Upper lobe of right lung (tissue), 1 donor: ENCODE measurements at regions not wholly inside any gene's neighbourhood (a gene's known extent, or its start where the extent isn't known, plus 50 kb on each side); places are given as distances from the start of the nearest gene placed in this dataset.

Experiments used
- ATAC-seq: fragments of 200-7000 bp; cut with Tn5 transposase; one replicate; pipeline ENCODE4 v1.9.1; 2020; ENCODE audit warnings: mild to moderate bottlenecking, moderate library complexity
- DNase-seq: peaks from one replicate; pipeline ENCODE4 v3.0.0-alpha.2; 2020
- H3K27ac ChIP-seq: fragments of 200-600 bp; one replicate; pipeline ENCODE4 v1.8.0; 2022
- H3K27me3 ChIP-seq: fragments of 200-600 bp; one replicate; pipeline ENCODE4 v1.8.0; 2022; ENCODE audit warnings: mild to moderate bottlenecking
- H3K36me3 ChIP-seq: fragments of 200-600 bp; one replicate; pipeline ENCODE4 v1.8.0; 2022
- H3K4me1 ChIP-seq: fragments of 200-600 bp; one replicate; pipeline ENCODE4 v1.8.0; 2022
- H3K4me3 ChIP-seq: fragments of 200-600 bp; one replicate; pipeline ENCODE4 v1.8.0; 2022; ENCODE audit warnings: mild to moderate bottlenecking
- H3K9me3 ChIP-seq: fragments of 200-600 bp; one replicate; pipeline ENCODE4 v1.8.0; 2022
- CTCF ChIP-seq: fragments of 200-600 bp; IDR thresholded peaks from one replicate; pipeline ENCODE4 v1.8.0; 2022; ENCODE audit warnings: antibody characterized with exemption
- intact Hi-C: fragments of 100-400 bp; cut with DNase I; formaldehyde crosslinking; loops from one replicate; pipeline ENCODE4 v1.11.0; 2022
- donor health status: DM: no; HTN: yes; CAD: no; lungs with severe emphysema.

DNA sequence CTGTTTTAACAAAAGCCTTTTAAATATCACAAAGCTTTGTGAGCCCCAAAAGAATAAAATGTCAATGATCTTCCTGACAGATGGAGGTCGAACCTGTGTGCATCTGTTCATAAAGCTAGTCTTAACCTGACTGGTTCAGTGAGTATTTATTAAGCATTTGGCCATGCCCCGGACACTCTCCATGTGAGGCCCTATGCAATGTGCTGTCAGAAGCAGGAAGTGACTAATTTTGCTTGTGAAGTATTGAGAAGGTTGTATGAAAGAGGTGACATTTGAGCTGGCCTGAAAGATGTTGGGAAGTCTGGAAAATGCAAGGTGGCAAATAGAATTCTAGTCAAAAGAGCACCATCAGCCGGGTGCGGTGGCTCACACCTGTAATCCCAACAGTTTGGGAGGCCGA is 171.4 kb downstream of the MSL3 start:
- intact Hi-C loops, result no loop called here
- Histone ChIP-seq H3K27me3 (no peaks in the 10 kb centered on the region), H3K4me1 (no peaks in the 10 kb centered on the region), H3K4me3 (no peak overlapping the region), H3K9me3 (no peaks in the 10 kb centered on the region), H3K36me3 (no peaks in the 10 kb centered on the region), H3K27ac (no peak overlapping the region)
- TF ChIP-seq CTCF, result no peak
- ATAC-seq, result no peak
- DNase-seq, result no peak

- DNase-seq, result no peak
- no peak for ATAC-seq
- no peaks in the 10 kb centered on the region for H3K27me3 ChIP-seq
- no peaks in the 10 kb centered on the region for H3K4me1 ChIP-seq
- no peaks in the 10 kb centered on the region for H3K9me3 ChIP-seq
- H3K4me3 ChIP-seq, result no peak overlapping the region
- TF ChIP-seq CTCF, result no peak
- intact Hi-C loops, result no loop called here
- no peak overlapping the region for H3K27ac ChIP-seq
- H3K36me3 ChIP-seq, result no peaks in the 10 kb centered on the region
These were observed 174.4 kb downstream of the MSL3 start for GRCh38 chrX:11932423-11932822.

DNA sequence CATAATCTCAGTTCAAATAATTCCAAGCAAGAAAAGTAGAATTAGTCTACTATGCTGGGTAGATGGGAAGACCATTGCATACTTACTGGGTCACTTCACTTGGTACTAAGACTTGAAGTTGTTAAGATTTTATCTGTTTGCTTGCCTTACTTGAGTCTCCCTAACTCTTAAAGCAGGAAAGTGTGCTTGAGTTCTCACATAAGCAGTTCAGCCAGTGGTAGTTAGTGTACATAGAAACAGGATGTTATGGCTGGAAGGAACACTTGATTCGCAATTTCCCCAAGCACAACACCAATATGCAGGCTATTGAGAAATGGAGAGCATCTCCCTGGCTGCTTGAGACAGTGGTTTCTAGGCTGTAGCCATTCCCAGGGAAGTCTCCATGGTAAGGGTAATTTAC is 176.1 kb downstream of the MSL3 start:
- ATAC-seq (no peak), DNase-seq (no peak)
- H3K27me3 ChIP-seq, result no peaks in the 10 kb centered on the region
- TF ChIP-seq CTCF, result no peak
- H3K27ac ChIP-seq, result no peak overlapping the region
- no peaks in the 10 kb centered on the region for H3K36me3 ChIP-seq
- intact Hi-C loops, result no loop called here
- no peaks in the 10 kb centered on the region for H3K9me3 ChIP-seq
- H3K4me1 ChIP-seq, result no peaks in the 10 kb centered on the region
- no peak overlapping the region for H3K4me3 ChIP-seq

DNA sequence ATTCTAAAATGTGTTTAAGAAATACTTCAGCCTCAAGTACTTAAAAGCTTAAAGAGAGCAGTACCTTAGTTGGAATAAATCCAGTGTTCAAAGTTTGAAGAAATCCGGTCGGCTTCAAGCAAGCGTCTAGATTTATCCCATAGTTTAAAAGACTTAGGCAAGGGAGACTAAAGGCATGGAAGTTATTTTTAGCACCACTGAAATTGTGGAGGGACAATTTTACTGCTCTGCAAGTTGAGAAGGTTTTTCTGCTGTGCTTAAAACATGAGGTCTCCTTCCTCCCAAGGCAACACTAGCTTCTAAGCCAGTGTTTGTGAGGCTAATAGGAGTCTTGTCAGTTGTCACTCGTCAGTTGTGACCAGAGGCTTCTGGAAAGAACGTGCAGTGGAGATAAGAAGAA is 183.5 kb downstream of the MSL3 start:
- ATAC-seq, result no peak
- H3K27me3 ChIP-seq, result no peaks in the 10 kb centered on the region
- H3K4me1 ChIP-seq, result no peaks in the 10 kb centered on the region
- no peaks in the 10 kb centered on the region for H3K36me3 ChIP-seq
- H3K27ac ChIP-seq, result no peak overlapping the region
- DNase-seq, result no peak
- H3K9me3 ChIP-seq, result no peaks in the 10 kb centered on the region
- intact Hi-C loops, result no loop called here
- no peak for TF ChIP-seq CTCF
- H3K4me3 ChIP-seq, result no peak overlapping the region

DNA sequence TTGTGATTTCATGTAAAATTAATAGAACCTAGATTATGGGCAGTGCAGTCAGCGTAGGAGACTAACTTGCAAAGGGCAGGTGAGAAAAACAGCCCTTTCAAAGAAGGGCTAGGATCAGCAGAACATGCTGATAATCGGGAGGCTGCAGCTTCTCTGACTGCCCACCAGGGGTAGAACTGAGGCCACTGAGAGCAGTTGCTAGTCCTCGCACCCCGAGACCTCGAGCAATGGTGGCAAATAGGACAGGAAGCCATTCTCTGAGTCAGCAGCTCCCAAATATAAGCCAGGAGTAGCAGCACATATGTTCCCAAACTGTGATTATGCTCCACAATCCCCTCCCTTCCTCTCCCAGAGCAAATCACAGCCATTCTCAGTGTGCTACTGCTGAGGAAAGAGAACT is 186.5 kb downstream of the MSL3 start:
- H3K4me3 ChIP-seq, result no peak overlapping the region
- H3K27me3 ChIP-seq, result no peaks in the 10 kb centered on the region
- no peak overlapping the region for H3K27ac ChIP-seq
- DNase-seq (no peak), ATAC-seq (no peak)
- no peaks in the 10 kb centered on the region for H3K36me3 ChIP-seq
- no peaks in the 10 kb centered on the region for H3K9me3 ChIP-seq
- H3K4me1 ChIP-seq, result no peaks in the 10 kb centered on the region
- intact Hi-C loops, result no loop called here
- no peak for TF ChIP-seq CTCF

DNA sequence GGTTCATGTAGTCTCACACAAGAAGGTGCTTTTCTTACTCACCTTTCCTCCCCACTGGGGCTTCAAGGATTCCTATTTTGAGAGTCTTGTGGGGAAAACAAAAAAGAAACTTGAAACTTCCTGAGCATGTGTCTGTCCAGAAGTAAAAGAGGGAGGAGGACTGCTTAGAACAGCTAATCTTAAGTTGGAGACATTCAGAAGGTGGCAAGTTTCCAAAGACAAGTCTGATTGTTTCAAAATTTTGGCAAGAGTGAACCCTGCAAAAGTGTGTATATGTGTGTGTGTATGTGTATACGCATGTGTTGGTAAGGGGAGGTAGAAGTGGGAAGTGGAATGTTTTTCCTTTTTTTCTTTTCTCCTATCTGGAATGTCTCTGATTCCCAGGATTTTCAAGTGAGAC is 189.0 kb upstream of the FRMPD4 start:
- intact Hi-C loops, result no loop called here
- no peaks in the 10 kb centered on the region for H3K27me3 ChIP-seq
- DNase-seq (no peak), ATAC-seq (no peak)
- no peak overlapping the region for H3K27ac ChIP-seq
- TF ChIP-seq CTCF, result no peak
- H3K9me3 ChIP-seq, result no peaks in the 10 kb centered on the region
- H3K4me3 ChIP-seq, result no peak overlapping the region
- H3K36me3 ChIP-seq, result no peaks in the 10 kb centered on the region
- H3K4me1 ChIP-seq, result no peaks in the 10 kb centered on the region
